ENCODE measurements at regions not wholly inside any gene's neighbourhood (a gene's known extent, or its start where the extent isn't known, plus 50 kb on each side); places are given as distances from the start of the nearest gene placed in this dataset.

DNA sequence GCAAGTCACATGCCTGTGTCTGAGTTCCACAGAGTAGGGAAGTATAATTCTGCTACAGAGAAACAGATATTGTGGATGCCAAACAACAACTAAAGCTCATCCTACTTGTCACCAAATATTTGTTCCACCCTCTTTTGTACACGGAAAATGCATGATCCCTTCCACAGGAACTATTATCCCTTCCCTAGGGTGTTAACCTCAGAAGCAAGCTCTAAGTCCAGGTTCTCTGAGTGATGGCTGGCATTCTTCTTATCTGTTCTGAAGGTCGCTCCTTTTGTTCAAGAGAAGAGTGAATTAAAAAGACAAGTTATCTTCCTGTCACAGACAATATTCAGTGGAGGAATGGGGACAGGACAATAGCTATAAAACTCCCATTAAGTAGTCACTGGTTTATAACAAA, 460.1 kb upstream of the GCFC2 start:
- DNase-seq (no peak), ATAC-seq (ENCODE audit: poor library complexity) (no peak)
- H3K4me1 ChIP-seq (ENCODE audit: insufficient read depth, low read length): no peaks in the 10 kb centered on the region
- intact Hi-C loops (cut with DNase I, micrococcal nuclease): no loop called here
- CTCF ChIA-PET: no interaction called here
- peaks cover 16% of the 10 kb centered on the region for H3K9me3 Mint-ChIP-seq
- H3K27me3 Mint-ChIP-seq: no peaks in the 10 kb centered on the region
- no peaks in the 10 kb centered on the region for H3K9me3 ChIP-seq (ENCODE audit: control insufficient read depth in 1 of 2, insufficient read depth in 1 of 2, low read length in 2 of 2)
- no peak overlapping the region for H3K27ac ChIP-seq (ENCODE audit: low read depth in 1 of 2, low read length in 2 of 2)
- H3K4me3 Mint-ChIP-seq: no peak overlapping the region
- H3K36me3 Mint-ChIP-seq (ENCODE audit: low read depth): no peaks in the 10 kb centered on the region
- no peak overlapping the region for H3K27ac Mint-ChIP-seq
- no peak for TF ChIP-seq CTCF (IDR thresholded peaks at IDR 0.05)
- no peaks in the 10 kb centered on the region for H3K4me1 Mint-ChIP-seq (ENCODE audit: low read depth)
- H3K4me3 ChIP-seq (ENCODE audit: low read length): no peak overlapping the region
- POLR2A ChIA-PET: no interaction called here
- H3K27me3 ChIP-seq (ENCODE audit: control insufficient read depth in 1 of 2, insufficient read depth in 2 of 2, low read length in 2 of 2): no peaks in the 10 kb centered on the region
- H3K36me3 ChIP-seq (ENCODE audit: insufficient read depth, low read length): no peaks in the 10 kb centered on the region

- intact Hi-C loops (cut with DNase I, micrococcal nuclease): no loop called here
- H3K36me3 Mint-ChIP-seq (ENCODE audit: low read depth): no peaks in the 10 kb centered on the region
- CTCF ChIA-PET: no interaction called here
- H3K4me3 Mint-ChIP-seq: no peak overlapping the region
- POLR2A ChIA-PET: no interaction called here
- no peak overlapping the region for H3K4me3 ChIP-seq (ENCODE audit: low read length)
- no peaks in the 10 kb centered on the region for H3K4me1 ChIP-seq (ENCODE audit: insufficient read depth, low read length)
- no peaks in the 10 kb centered on the region for H3K4me1 Mint-ChIP-seq (ENCODE audit: low read depth)
- no peaks in the 10 kb centered on the region for H3K27me3 Mint-ChIP-seq
- no peaks in the 10 kb centered on the region for H3K36me3 ChIP-seq (ENCODE audit: insufficient read depth, low read length)
- H3K9me3 Mint-ChIP-seq: peaks cover 10% of the 10 kb centered on the region
- H3K27ac Mint-ChIP-seq: no peak overlapping the region
- DNase-seq: no peak
- no peak for ATAC-seq (ENCODE audit: poor library complexity)
- H3K9me3 ChIP-seq (ENCODE audit: control insufficient read depth in 1 of 2, insufficient read depth in 1 of 2, low read length in 2 of 2): no peaks in the 10 kb centered on the region
- no peaks in the 10 kb centered on the region for H3K27me3 ChIP-seq (ENCODE audit: control insufficient read depth in 1 of 2, insufficient read depth in 2 of 2, low read length in 2 of 2)
- TF ChIP-seq CTCF (IDR thresholded peaks at IDR 0.05): no peak
- H3K27ac ChIP-seq (ENCODE audit: low read depth in 1 of 2, low read length in 2 of 2): no peak overlapping the region
Observed at GRCh38 chr2:76170009-76170384, 459.3 kb upstream of the GCFC2 start.

GRCh38 chr2:76169276-76170008, 458.7 kb upstream of the GCFC2 start:
- H3K36me3 Mint-ChIP-seq (ENCODE audit: low read depth): no peaks in the 10 kb centered on the region
- Histone ChIP-seq H3K9me3 (ENCODE audit: control insufficient read depth in 1 of 2, insufficient read depth in 1 of 2, low read length in 2 of 2) (no peaks in the 10 kb centered on the region), H3K27me3 (ENCODE audit: control insufficient read depth in 1 of 2, insufficient read depth in 2 of 2, low read length in 2 of 2) (no peaks in the 10 kb centered on the region), H3K4me3 (ENCODE audit: low read length) (no peak overlapping the region), H3K27ac (ENCODE audit: low read depth in 1 of 2, low read length in 2 of 2) (no peak overlapping the region), H3K36me3 (ENCODE audit: insufficient read depth, low read length) (no peaks in the 10 kb centered on the region), H3K4me1 (ENCODE audit: insufficient read depth, low read length) (no peaks in the 10 kb centered on the region)
- H3K9me3 Mint-ChIP-seq: peaks cover 8% of the 10 kb centered on the region
- H3K27me3 Mint-ChIP-seq: no peaks in the 10 kb centered on the region
- no peaks in the 10 kb centered on the region for H3K4me1 Mint-ChIP-seq (ENCODE audit: low read depth)
- intact Hi-C loops (cut with DNase I, micrococcal nuclease): no loop called here
- no peak for TF ChIP-seq CTCF (IDR thresholded peaks at IDR 0.05)
- no peak overlapping the region for H3K4me3 Mint-ChIP-seq
- DNase-seq: no peak
- ChIA-PET CTCF (no interaction called here), POLR2A (no interaction called here)
- no peak for ATAC-seq (ENCODE audit: poor library complexity)
- H3K27ac Mint-ChIP-seq: no peak overlapping the region
